ENCODE measurements at regions not wholly inside any gene's neighbourhood (a gene's known extent, or its start where the extent isn't known, plus 50 kb on each side); places are given as distances from the start of the nearest gene placed in this dataset.

DNA sequence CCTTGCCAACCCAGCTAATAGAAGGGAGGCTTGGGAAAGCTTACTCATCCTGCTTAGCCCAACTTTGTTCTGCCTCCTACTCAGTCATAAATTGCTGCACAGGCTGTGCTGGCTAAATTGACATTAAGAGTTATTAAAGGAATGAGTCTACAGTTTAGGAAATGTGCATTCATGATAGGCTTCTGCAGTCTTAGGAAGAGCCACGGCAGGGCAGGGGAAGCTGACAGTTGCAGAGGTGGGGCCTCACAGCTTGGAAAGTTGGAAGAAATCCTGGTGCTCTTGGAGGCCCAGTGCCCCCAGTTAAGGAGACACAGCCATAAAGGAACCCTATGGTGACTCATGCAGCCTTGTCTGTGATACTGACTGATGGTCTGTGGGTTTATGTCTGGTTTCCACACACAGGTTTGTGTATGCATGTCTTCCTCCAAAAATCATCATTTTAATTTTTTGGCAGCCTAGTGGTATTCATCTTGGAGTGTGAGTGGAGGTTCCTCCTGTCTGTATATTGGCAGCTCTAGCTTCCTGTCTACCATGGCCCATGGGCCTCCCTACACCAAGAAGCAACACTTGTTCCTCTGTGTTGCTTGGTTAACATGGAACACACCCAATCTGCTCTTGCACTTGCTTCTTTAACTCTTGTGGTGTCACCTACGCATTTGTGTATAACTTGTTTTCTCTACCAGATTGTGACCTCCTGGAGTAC is 135.0 kb upstream of the KL start:
- TF ChIP-seq, protein P1, sequence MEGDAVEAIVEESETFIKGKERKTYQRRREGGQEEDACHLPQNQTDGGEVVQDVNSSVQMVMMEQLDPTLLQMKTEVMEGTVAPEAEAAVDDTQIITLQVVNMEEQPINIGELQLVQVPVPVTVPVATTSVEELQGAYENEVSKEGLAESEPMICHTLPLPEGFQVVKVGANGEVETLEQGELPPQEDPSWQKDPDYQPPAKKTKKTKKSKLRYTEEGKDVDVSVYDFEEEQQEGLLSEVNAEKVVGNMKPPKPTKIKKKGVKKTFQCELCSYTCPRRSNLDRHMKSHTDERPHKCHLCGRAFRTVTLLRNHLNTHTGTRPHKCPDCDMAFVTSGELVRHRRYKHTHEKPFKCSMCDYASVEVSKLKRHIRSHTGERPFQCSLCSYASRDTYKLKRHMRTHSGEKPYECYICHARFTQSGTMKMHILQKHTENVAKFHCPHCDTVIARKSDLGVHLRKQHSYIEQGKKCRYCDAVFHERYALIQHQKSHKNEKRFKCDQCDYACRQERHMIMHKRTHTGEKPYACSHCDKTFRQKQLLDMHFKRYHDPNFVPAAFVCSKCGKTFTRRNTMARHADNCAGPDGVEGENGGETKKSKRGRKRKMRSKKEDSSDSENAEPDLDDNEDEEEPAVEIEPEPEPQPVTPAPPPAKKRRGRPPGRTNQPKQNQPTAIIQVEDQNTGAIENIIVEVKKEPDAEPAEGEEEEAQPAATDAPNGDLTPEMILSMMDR (IDR thresholded peaks at IDR 0.05; ENCODE audit: borderline replicate concordance, control extremely low read depth, extremely low read depth, insufficient read depth, missing control alignments): no peak
- in situ Hi-C loops (cut with MboI; ENCODE audit: low sequenced_read_pairs, unreplicated experiment): no loop called here
- no peak for DNase-seq (ENCODE audit: low spot score)

DNA sequence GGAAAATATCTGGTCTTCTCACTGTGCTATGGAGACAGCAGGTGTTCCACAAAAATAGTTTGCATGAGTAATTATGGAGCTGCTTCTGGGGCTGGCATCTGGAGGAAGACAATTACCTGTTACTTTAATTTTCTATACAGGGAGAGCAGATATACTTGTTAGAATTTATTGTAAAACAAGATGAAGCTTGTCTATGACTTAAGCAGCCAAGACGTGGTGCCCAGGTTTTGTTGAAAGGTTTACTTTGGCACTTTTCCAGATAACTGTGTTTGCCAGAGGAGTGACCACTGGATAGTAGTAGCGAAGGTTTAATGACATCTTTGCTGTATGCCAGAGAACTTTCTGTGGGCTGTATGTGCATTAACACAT is 134.5 kb upstream of the KL start:
- no peak for DNase-seq (ENCODE audit: low spot score)
- TF ChIP-seq, protein P1 (IDR thresholded peaks at IDR 0.05; ENCODE audit: borderline replicate concordance, control extremely low read depth, extremely low read depth, insufficient read depth, missing control alignments): no peak
- in situ Hi-C loops (cut with MboI; ENCODE audit: low sequenced_read_pairs, unreplicated experiment): no loop called here

GRCh38 chr13:32882691-32883090 is 133.5 kb upstream of the KL start:
- DNase-seq (ENCODE audit: low spot score): no peak
- in situ Hi-C loops (cut with MboI; ENCODE audit: low sequenced_read_pairs, unreplicated experiment): no loop called here
- TF ChIP-seq, protein P1 (IDR thresholded peaks at IDR 0.05; ENCODE audit: borderline replicate concordance, control extremely low read depth, extremely low read depth, insufficient read depth, missing control alignments): no peak

GRCh38 chr13:32883474-32883873 is 132.7 kb upstream of the KL start:
- in situ Hi-C loops (cut with MboI; ENCODE audit: low sequenced_read_pairs, unreplicated experiment): no loop called here
- TF ChIP-seq, protein P1 (IDR thresholded peaks at IDR 0.05; ENCODE audit: borderline replicate concordance, control extremely low read depth, extremely low read depth, insufficient read depth, missing control alignments): no peak
- DNase-seq (ENCODE audit: low spot score): no peak

GRCh38 chr13:32887617-32888016 is 128.6 kb upstream of the KL start:
- in situ Hi-C loops (cut with MboI; ENCODE audit: low sequenced_read_pairs, unreplicated experiment): no loop called here
- DNase-seq (ENCODE audit: low spot score): no peak
- TF ChIP-seq, protein P1 (IDR thresholded peaks at IDR 0.05; ENCODE audit: borderline replicate concordance, control extremely low read depth, extremely low read depth, insufficient read depth, missing control alignments): no peak

DNA sequence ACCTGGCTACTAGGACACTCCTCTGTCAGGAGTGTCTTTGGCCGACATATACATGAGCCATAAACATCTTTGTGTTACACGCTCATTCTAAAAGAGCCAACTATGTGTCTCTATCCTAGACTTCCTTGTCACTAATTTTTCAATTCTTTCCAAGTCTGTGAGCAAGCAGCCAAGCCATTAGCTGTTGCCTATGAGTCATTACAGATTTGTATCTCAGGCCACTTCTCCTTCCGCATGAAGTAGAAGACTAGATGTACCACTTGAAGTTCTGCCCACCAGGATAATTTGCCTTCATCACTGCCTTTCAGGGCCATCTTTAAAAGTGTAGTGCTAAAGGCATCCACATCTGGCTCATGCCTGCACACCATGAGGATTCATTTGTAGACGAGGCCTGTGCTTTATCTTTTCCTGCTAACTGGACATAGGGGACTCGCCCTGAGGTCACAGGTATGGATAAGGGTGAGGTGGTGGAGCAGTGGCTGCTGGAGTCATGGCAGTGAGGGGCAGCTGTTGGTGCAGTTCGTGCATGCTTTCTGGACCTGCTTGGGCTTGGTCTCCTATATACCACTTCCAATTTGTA is 126.1 kb upstream of the KL start:
- TF ChIP-seq, protein P1 (IDR thresholded peaks at IDR 0.05; ENCODE audit: borderline replicate concordance, control extremely low read depth, extremely low read depth, insufficient read depth, missing control alignments): no peak
- in situ Hi-C loops (cut with MboI; ENCODE audit: low sequenced_read_pairs, unreplicated experiment): no loop called here
- DNase-seq (ENCODE audit: low spot score): no peak
